ENCODE measurements at regions not wholly inside any gene's neighbourhood (a gene's known extent, or its start where the extent isn't known, plus 50 kb on each side); places are given as distances from the start of the nearest gene placed in this dataset.

DNA sequence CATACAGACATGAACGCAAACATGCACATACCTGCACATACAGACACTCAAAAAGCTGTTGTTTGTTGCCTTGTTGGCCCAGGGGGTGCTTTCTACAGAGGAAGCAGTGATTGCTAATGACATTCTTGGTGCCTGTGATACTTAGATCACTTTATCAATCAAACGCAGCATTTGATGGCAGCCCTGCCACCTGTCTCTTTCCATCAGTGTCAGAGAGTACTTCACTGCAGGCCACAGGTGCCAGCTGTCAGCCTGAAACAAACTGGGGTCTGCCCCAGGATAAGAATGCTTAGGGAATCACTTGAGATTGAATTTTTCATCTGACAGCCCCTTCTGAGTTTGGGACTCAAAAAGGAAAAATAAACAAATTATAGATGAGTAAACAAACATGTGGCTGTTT is 388.9 kb upstream of the SGCD start:
- DNase-seq, result no peak

DNA sequence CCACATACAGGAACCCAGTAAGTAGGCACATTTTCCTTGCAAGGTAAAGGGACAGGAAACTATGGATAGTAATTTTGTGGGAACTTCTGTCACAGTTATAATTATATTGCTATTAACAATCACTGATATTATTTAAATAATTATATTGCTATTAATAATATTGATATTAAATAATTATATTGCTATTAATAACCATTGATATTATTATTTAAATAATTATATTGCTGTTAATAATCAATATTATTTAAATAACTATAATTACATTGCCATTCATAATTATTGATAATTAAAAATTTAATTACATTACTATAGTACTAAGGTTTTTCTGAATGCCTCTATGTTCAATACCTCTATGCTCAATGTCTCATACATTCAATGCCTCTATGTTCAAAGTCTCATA is 385.6 kb upstream of the SGCD start:
- DNase-seq, result no peak

DNA sequence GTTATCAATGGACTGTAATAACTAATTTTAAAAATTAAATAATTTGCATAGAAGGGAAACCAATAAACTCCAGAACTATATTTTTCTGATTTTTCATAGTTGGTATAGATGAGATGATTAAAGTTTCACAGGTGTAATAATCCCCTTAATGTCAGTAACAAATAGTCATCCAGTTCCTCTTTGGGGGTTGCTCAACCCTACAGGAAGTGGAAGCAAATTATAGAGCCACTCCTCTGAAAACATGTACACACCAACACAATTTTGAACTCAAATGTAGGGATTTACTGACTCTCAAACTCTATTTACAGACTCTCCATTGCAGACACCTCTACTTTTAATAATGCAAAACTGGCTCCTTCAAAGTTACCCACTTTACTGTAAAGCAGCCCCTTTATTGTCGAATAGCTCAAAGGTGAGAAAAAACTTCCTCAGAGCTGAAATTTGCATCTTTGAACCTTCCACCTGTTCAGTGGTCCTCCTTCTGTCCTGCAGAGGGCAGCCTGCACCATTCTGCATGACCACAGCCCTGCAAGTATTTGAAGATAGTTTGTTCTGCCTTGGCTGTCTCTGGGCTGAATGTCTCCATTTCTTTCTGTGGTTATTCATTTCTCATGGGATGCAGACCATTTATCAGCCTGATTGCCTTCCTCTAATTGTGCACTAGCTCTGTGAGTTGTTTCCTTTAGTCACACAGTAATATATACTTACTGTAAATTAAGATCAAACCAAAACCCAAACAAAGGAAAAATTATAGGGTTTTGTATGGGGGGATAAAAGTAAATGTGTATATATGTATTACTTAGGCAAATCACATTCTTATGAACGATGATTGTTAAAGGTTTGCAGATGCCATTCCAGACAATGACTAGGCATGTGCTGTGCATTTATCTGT is 383.2 kb upstream of the SGCD start:
- DNase-seq, result peak in 1 of 2 experiments; percentile 5

DNA sequence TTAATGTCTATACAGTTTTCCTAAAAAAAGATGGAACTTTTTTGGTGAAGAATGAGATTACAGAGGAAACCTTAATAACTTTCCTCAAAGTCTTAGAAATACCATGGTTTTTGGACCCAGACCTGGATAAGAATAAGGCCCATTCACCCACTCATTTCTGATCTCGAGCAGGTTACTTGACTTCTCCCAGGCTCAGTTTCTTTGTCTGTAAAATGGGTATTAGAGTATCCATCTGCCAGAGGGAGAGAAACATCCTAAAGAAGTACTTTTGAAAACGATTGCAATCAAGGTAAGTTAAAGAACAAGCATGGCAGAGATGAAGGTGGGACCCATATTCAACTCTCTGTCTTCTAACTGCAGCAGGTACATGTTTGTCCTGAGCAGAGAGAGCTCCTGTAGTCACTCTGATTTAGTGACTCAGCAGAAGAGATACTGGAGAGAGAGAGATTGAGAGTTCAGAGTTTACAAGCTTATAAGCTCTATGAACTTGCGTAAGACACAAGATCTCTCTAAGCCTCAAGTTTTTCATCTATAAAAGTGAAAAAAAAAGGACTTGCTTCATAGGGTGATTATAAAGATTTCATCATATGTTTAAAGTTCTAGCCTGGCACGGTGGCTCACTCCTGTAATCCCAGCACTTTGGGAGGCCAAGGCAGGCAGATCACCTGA is 379.4 kb upstream of the SGCD start:
- no peak for DNase-seq

DNA sequence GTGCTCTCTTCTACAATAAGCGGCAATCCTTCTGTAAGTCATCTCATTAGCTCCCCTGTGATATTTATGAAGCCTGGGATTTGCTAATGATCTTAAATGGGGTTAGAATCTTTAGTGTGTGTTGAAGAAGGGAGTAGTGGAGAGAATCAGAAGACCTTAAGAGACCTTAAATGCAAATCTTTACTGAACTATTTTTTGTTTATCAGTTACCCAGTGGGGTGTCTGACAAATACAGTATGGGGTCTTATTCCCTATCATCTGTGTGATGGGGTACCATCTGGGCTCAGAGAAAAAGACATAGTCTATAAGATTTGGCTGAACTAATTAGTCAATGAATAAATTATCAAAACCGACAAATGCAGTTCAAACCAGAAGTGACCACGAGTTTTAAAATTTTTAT is 378.4 kb upstream of the SGCD start:
- no peak for DNase-seq

DNA sequence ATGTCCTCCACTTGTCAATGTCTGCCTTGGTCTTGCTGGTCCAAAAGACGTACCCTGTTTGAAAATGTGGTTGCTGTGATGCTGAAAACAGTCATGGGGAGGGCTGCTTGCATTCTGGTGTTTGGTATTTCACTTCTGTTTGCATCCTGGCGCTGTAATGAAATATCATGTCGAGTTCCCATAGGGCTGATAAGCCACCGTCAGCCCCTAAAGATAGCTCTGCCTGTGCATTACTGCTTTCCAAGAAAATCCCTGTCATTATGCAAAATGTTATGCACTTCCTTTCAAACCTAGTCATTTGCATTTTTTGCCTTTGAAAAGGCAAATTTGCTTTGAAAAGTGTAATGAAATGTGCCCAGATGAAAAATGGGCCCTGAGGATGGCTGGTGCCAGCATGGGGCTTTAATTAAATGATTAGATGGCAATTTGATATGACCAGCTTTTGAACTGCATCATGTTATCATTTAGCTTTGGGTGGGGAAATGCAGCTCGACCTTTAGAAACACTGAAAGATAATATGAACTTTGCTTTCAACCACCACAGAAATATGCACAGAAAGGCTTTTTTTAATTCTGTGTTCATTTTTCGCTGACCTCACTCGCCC is 374.4 kb upstream of the SGCD start:
- no peak for DNase-seq

DNA sequence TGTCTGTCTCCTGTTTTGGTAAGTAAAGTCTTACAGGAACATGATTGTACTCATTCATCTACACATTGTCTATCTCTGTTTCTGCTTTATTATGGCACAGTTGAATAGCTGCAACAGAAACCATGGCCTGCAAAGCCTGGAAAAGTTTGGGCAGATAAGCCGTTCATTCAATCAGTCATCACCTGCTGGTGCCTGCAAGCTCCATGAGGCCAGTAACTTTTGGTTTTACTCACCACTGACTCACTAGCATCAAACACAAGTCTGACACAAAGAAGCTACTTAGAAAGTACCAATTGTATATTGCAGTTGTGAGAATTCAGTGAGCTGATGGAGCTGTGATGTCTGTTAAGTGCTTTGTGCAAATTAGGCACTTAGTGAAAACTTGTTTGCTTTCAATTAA is 373.6 kb upstream of the SGCD start:
- no peak for DNase-seq

DNA sequence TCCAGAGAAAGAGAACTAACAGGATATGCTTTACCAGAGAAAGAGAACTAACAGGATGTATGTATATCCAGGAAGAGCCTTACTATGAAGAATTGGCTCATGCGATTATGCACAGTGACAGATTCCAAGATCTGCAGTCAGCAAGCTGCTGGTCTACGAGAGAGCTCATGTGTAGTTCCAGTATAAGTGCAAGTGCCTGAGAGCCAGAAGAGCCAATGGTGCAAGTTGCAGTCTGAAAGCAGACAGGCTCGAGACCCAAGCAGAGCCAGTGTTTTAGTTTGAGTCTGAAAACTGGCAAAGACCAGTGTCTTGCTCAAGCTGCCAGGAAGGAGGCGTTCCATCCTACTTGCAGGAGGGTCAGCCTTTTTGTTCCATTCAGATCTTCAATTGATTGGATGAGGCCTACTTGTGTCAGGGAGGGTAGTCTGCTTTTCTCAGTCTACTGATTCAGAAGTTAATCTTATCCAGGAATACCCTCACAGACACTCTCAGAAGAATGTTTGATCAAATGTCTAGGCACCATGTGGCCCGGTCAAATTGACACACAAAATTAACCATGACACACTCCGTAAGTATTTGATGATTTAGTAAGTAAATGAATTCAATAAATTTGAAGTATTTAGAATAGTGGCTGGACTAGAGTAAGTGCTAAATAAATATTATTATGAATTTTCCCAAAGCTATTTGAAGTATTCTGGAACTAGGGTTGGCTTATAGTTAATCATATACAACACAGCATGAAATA is 372.1 kb upstream of the SGCD start:
- no peak for DNase-seq

DNA sequence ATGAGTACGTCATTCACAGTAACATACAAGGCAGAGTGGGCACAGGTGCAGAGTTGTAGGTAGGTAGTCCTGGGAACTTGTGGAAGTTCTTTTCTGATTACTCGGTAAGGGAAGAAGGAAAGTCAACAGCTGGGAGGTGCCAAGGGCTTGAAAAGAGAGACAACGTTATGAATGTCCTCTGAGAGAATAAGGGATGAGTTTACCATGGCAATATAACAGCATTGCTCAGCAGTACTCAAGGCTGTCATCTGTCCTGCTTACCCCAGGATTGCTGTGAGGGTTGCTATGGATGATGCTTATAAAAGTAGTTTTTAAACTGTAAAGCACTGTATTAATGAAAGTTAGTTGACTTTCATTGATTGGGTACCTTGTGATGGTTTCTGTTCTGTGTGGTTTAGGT is 369.1 kb upstream of the SGCD start:
- no peak for DNase-seq

DNA sequence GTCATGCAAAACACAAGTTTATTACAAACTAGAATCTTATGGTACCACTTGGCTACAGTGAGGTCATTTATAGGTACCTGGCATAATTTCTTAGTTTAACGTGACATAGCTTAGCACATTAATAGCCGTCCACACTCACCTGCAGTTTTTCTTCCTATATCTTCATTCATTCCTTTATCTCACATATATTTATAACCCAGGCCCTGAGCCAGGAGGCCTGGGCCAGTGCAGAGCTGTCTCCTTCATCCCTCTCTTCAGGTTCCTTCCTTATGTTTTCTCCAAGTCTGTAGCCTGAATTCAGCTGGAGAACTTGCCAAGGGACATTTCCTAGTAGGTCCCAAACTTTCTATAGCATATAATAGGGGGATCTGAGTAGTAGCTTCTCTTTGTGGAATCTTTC is 367.9 kb upstream of the SGCD start:
- no peak for DNase-seq

DNA sequence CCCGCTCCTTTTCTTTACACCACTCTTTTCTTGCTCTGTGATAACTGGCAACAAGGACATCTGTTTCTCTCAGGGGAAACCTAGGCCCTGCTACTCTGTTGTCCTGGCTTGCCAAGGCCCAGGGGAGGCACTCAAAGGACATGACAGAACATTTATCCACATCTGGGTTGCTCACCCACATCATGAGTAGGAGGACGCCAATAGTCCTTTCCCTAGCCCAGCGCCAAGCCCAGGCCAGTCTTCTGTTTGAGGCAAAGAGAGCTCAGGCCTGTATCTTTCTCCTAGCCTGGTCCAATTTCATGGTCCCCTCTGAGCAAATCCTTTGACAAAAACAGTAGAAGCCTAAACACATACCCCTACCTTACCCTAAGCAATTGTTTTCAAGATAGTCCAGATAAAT is 366.8 kb upstream of the SGCD start:
- no peak for DNase-seq

DNA sequence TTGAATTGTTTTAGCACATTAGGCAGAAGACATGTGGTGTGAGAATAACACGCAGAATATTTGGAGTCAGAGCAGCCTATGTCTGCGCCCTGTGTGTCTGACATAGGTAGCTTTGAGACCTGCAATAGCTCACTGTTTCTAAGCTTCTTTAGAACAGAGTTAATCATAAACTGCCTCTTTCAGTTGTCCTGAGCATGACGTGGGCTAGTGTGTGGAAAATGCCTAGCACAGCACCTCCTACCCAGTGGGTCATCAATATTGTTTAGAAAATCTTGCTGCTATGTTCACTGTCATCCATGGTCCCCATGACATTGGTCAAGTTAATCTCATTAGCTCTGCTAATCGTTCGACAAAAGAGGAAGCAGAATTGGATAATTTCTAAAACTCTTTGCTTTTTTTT is 357.4 kb upstream of the SGCD start:
- DNase-seq, result no peak

DNA sequence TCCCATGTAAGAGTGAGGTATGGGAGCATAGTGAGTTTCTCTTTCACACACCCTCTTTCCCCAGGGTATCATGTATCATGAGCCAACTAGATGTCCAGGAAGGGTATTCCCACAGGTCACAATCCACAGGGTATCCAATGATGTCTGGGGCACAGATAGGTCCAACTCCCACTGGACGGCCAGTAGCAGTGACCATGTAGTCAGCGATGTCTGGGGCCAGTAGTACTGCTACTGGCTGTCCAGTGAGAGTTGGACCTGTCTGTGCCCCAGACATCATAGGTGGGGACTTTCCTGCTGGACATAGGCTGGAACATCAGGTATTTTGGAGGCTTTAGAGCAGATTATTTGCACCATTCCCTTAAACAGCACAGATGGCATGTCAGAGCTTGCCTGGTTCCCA is 352.6 kb upstream of the SGCD start:
- no peak for DNase-seq

DNA sequence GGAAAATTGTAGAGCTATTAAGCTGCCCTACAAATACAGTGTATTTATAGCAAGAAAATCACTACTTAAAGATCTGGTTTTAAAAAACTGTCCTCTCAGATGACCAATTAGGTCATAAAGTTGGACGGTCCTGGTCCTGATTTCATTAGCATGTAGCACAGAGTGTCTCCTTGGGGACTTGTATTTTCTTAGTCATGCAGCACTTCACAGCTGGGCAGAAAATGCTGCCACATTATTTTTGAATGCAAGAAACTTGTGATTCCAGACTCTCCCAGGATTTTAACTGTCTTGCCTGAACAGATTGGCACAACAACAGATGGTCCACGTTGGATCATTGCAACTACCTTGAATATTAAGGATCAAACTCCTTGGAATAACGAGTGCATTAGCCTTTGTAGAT is 348.1 kb upstream of the SGCD start:
- DNase-seq, result no peak

DNA sequence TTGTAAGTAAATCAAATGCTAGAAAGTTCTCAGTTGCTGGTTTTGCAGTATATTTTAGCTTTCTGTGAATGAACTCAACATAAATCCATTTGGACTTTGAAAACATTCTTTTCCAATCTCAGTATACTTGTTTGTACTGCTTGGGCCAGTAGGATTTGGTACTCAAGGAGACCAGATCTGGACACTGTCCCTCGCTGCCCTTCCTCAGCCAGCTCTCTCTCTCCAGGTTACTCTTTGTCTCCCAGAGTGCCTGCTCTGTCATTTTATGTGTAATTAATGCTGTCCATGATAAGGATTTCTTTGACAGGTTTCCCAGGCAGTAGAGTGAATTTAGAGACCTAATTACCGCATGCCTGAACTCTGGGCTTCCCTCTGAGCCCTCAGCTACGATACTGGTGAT is 344.6 kb upstream of the SGCD start:
- DNase-seq, result no peak

DNA sequence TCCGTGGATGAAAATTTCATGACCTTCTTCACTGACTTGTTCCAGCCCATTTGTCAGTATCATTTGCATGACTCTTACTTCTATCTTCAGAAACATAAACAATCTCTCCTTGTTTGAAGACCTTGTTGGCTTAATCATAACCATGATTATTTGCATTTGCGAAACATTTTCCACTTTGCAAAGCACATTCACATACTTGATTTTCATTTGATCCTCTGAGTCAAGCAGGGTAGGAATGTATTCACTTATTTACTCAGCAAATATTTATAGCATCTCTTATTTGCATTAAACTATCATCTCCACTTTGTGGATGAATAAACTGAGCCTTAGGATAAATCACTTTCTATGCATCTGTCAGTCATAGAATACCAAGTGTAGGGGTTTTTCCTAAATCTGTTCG is 343.0 kb upstream of the SGCD start:
- no peak for DNase-seq

DNA sequence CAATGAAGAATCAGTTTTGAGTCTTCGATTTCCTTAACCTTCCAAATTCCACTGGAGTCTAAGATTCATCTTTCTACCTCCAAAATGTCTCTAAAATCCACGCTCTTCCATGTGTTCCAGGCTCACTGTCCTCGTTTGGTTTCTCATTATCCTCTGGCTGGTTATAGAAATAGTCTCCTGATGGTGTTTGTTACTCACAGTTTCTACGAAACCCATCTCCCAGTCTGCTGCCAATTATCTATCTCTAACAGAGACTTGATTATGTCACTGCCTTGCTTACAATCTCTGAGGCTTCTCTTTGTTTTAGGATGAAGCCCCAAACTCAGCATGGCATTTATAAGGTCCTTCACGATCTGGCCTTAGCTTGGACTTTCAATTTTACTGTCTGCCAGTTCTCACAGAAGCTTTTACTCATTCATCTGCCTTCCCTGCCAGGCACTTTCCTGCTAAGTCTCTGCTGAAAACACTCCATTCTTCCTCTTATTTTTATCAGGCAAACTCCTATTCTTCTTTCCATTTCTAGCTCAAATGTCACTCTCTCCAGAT is 339.6 kb upstream of the SGCD start:
- DNase-seq, result no peak

DNA sequence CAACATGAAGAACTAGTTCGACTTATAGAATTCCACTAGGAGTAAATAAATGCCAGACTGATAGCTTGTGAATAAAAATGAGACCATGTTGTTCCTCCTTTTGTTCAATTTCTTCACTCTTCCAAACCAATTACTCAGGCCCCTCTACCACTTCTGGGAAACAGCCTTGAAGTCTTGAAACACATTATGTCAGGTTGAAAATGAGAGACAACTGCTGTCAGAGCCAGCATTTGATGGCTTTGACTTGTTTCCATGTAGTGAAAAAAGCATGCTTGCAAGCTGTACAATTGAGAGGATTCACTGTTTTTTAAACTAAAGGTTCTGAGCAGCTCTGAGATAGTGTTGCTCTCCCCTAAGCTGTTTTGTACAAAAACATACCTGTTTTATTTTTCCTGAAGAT is 337.1 kb upstream of the SGCD start:
- DNase-seq, result no peak

DNA sequence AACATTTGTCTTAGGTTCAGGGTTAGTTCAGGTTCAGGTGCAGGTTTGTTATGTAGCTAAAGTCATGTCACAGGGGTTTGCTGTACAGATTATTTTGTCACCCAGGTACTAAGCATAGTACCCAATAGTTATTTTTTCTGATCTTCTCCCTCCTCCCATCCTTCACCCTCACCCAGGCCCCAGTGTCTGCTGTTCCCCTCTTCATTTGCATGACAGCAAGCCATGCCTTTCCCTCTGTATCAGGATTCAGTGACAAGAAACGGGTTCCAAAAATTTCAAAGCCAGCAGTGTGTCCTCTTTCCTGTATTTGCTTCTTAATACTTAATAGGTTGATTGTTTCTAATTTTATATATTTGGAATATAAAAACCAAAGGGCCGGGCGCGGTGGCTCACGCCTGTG is 330.8 kb upstream of the SGCD start:
- no peak for DNase-seq

DNA sequence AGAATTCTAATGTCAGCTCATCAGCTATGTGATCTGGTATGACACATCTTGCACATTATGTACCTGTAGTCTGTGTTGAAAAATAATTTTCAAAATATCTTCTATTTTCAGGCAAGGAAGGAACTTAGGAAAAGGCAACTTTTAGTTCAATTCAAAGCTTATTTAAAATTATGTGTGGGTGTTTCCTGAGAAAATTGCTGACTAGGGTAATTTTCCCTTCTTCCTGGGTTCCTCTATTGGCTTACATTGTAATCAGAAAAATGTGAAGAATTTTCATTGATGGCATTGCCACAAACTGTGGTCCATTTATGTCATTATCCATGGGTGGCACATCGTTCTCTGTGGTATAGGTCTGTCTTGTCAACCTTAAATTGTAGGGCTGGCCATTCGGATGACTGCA is 328.7 kb upstream of the SGCD start:
- no peak for DNase-seq

DNA sequence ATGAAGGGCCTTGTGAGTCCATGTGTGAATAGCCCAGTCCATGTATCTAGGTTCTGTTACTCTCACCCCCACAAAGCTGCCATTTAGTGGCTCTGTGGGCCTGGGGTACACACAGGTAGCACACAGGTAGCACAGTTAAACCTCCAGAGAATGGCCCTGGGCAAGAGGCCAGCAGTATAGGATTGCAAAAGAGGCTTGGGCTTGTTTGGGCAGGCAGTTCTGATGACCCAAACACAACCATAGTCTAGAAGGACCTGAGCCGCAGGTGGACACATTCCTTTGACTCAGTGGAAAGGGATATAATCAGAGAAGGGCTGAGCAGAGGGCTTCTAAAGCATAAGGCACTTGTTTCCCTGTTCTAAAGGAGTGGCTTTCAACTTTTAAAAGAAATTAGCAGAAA is 326.8 kb upstream of the SGCD start:
- no peak for DNase-seq

DNA sequence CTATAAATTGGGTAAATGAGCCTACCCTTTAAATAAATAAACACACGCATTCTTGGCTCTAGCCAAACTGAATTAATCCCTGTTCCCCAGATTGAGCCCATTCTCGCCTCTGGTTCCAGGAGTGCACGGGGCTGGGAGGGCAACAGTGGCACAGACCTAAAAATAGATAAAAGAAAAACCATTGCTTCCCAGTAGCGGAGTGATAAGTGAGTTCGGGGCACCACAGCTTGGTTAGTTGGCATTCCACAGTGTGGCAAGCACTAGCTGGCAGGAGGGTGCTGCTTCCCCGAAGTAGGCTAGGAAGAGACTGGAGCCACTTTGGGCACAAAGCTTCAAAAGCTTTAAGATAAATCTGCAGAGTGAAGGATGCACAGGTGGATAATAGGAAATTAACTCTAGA is 322.2 kb upstream of the SGCD start:
- no peak for DNase-seq

DNA sequence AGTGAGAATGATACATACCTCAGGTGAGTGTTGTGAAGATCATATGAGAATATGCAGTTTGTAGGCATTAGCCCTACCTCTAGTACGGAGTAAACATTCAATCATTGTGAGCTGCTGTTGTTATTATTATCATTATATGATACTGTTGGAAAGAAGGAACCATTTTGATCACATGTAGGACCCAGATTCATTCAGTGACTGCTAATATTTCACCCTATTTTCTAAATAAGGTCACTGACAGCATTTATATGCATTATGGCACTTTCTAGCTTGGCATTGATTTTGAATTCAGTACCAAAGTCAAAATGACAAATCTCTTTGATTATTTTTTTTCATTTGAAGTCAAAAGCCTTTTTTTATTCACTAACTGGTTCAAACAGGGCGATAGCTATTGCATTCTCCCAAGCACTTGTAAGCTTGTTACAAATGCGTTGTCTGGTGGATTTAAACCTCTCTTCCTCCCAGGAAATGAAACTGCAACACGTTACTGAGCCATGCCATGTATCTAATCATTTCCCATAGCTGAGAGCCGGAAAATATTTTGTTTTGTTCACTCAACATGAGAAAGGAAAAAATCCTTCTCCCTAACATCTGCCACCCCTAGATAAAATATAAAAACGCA is 320.8 kb upstream of the SGCD start:
- DNase-seq, result no peak
